ENCODE measurements at regions not wholly inside any gene's neighbourhood (a gene's known extent, or its start where the extent isn't known, plus 50 kb on each side); places are given as distances from the start of the nearest gene placed in this dataset.

GRCh38 chr16:85473909-85474620 is 139.1 kb upstream of the GSE1 start:
- no peak for DNase-seq
- H3K4me1 Mint-ChIP-seq (ENCODE audit: low read depth) = peaks cover 12% of the 10 kb centered on the region; the same call in 1 of the 2 replicates
- H3K27ac Mint-ChIP-seq = no peak overlapping the region
- no peaks in the 10 kb centered on the region for H3K36me3 Mint-ChIP-seq (ENCODE audit: low read depth)
- no peaks in the 10 kb centered on the region for H3K9me3 Mint-ChIP-seq
- TF ChIP-seq CTCF (IDR thresholded peaks at IDR 0.05) = no peak
- peaks cover 11% of the 10 kb centered on the region; the same call in 1 of the 2 replicates for H3K27me3 Mint-ChIP-seq (ENCODE audit: insufficient read depth)
- no peak overlapping the region for H3K4me3 Mint-ChIP-seq

DNA sequence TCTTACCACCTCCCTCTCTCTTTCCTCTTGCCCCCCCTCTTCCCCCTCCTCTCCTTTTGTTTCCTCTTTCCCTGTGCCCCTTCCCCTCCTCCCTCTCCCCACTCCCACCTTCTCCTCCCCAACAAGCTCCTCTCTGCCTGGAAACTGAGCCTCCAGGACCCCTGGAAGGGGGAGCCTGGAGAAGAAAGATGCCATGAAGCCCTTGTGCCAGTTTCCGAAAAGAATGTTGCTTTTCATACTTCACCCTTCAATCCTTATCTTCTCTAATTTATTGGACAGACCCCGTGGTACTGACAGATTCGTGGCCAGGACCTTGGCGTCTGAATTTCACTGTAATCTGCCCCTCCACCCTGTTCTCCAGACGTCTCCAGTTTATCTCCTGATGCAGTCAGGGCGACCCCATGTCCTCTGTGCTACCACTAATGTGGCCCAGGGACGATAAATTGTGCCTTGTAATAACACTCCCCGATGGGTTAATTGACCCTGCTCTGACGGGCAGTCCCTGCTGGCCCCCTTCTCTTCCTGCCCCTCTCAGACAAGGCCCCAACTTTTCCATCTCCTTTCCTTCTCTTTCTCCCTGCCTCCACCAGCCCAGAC is 138.4 kb upstream of the GSE1 start:
- H3K4me1 Mint-ChIP-seq (ENCODE audit: low read depth) = peaks cover 12% of the 10 kb centered on the region; the same call in 1 of the 2 replicates
- no peak for DNase-seq
- H3K9me3 Mint-ChIP-seq = no peaks in the 10 kb centered on the region
- H3K27ac Mint-ChIP-seq = no peak overlapping the region
- TF ChIP-seq CTCF (IDR thresholded peaks at IDR 0.05) = no peak
- peaks cover 11% of the 10 kb centered on the region; the same call in 1 of the 2 replicates for H3K27me3 Mint-ChIP-seq (ENCODE audit: insufficient read depth)
- no peaks in the 10 kb centered on the region for H3K36me3 Mint-ChIP-seq (ENCODE audit: low read depth)
- H3K4me3 Mint-ChIP-seq = no peak overlapping the region

GRCh38 chr16:85475233-85475632 is 137.9 kb upstream of the GSE1 start:
- H3K4me3 Mint-ChIP-seq = no peak overlapping the region
- no peaks in the 10 kb centered on the region for H3K36me3 Mint-ChIP-seq (ENCODE audit: low read depth)
- no peak overlapping the region for H3K27ac Mint-ChIP-seq
- peaks cover 11% of the 10 kb centered on the region; the same call in 1 of the 2 replicates for H3K27me3 Mint-ChIP-seq (ENCODE audit: insufficient read depth)
- H3K9me3 Mint-ChIP-seq = no peaks in the 10 kb centered on the region
- no peak for TF ChIP-seq CTCF (IDR thresholded peaks at IDR 0.05)
- DNase-seq = no peak
- peaks cover 12% of the 10 kb centered on the region; the same call in 1 of the 2 replicates for H3K4me1 Mint-ChIP-seq (ENCODE audit: low read depth)

DNA sequence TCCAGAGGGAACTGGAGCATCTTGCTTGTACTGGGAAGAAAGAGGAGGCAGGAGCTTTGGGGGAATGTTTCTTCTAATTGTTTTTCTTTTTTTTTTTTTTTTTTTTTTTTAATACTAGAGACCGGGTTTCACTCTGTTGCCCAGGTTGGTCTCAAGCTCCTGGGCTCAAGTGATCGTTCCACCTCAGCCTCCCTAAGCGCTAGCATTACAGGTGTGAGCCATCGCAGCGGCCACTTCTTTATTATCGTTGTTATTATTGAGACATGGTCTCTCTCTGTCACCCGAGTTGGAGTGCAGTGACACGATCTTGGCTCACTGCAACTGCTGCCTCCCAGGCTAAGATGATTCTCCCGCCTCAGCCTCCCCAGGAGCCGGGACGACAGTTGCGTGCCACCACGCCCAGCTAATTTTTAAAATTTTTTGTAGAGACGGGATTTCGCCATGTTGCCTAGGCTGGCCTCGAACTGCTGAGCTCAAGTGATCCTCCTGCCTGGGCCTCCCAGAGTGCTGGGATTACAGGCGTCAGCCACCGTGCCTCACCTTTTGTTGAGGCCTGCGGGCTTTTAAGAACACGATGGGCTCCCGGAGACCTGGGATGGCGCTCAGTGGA is 137.3 kb upstream of the GSE1 start:
- Mint-ChIP-seq H3K4me1 (ENCODE audit: low read depth) (peaks cover 12% of the 10 kb centered on the region; the same call in 1 of the 2 replicates), H3K9me3 (no peaks in the 10 kb centered on the region), H3K27ac (no peak overlapping the region), H3K36me3 (ENCODE audit: low read depth) (no peaks in the 10 kb centered on the region), H3K4me3 (no peak overlapping the region), H3K27me3 (ENCODE audit: insufficient read depth) (peaks cover 11% of the 10 kb centered on the region; the same call in 1 of the 2 replicates)
- DNase-seq = no peak
- no peak for TF ChIP-seq CTCF (IDR thresholded peaks at IDR 0.05)

DNA sequence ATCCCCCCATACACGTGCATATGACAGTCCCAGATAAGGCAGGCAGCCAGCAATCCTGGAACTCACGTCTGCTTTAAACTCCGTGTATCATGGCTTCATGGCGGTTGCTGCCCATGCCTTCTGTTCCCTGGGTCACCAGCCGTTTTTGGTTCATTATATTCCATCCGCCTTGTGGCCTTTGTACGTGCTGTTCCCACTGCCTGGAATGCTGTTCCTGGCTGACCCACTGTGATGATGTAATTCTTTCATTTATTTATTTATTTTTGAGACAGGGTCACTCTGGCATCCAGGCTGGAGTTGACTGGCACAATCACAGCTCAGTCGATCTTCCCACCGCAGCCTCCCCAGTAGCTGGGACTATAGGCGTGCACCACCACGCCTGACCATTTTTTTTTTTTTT is 136.7 kb upstream of the GSE1 start:
- peaks cover 15% of the 10 kb centered on the region for H3K27me3 Mint-ChIP-seq (ENCODE audit: insufficient read depth)
- peaks cover 12% of the 10 kb centered on the region; the same call in 1 of the 2 replicates for H3K4me1 Mint-ChIP-seq (ENCODE audit: low read depth)
- H3K27ac Mint-ChIP-seq = no peak overlapping the region
- H3K36me3 Mint-ChIP-seq (ENCODE audit: low read depth) = no peaks in the 10 kb centered on the region
- H3K9me3 Mint-ChIP-seq = no peaks in the 10 kb centered on the region
- TF ChIP-seq CTCF (IDR thresholded peaks at IDR 0.05) = no peak
- DNase-seq = no peak
- no peak overlapping the region for H3K4me3 Mint-ChIP-seq
